Smooth muscle cell (in vitro differentiated cells): ENCODE measurements at regions not wholly inside any gene's neighbourhood (a gene's known extent, or its start where the extent isn't known, plus 50 kb on each side); places are given as distances from the start of the nearest gene placed in this dataset.
A peak's percentile ranks its signal among the peaks of the same experiment; 100 is the strongest.

Experiments
- DNase-seq: peaks from one replicate; lab custom pipeline; 2025; ENCODE audit not compliant: unreplicated experiment; lab: John Stamatoyannopoulos, UW
- H2AFZ ChIP-seq: fragments of 200-600 bp; sonication (generic); 2 replicates; pipeline ENCODE4 v1.6.0; 2016; ENCODE audit warnings: antibody characterized with exemption, low read depth, mild to moderate bottlenecking
- H3F3A ChIP-seq: fragments of 200-600 bp; sonication (generic); 2 replicates; pipeline ENCODE4 v1.6.0; 2017; ENCODE audit warnings: antibody characterized with exemption, low read depth
- H3K27ac ChIP-seq: fragments of 200-600 bp; sonication (generic); 2 replicates; pipeline ENCODE4 v1.5.1; 2016; ENCODE audit warnings: low read depth, mild to moderate bottlenecking
- H3K27me3 ChIP-seq: fragments of 200-600 bp; sonication (generic); 2 replicates; pipeline ENCODE4 v1.6.1; 2016; ENCODE audit warnings: low read depth, mild to moderate bottlenecking
- H3K36me3 ChIP-seq: fragments of 200-600 bp; sonication (generic); 2 replicates; pipeline ENCODE4 v1.5.1; 2016; ENCODE audit warnings: low read depth
- H3K4me1 ChIP-seq: fragments of 200-600 bp; sonication (generic); 2 replicates; pipeline ENCODE4 v1.5.1; 2016; ENCODE audit warnings: low read depth
- H3K4me2 ChIP-seq: fragments of 200-600 bp; sonication (generic); 2 replicates; pipeline ENCODE4 v1.6.0; 2016; ENCODE audit warnings: mild to moderate bottlenecking
- H3K4me3 ChIP-seq: fragments of 200-600 bp; sonication (generic); 2 replicates; pipeline ENCODE4 v1.5.1; 2016; ENCODE audit warnings: mild to moderate bottlenecking
- H3K79me2 ChIP-seq: fragments of 200-600 bp; sonication (generic); 2 replicates; pipeline ENCODE4 v1.6.0; 2016; ENCODE audit warnings: low read depth, mild to moderate bottlenecking
- H3K9ac ChIP-seq: fragments of 200-600 bp; sonication (generic); 2 replicates; pipeline ENCODE4 v1.6.0; 2016; ENCODE audit warnings: low read depth
- H3K9me3 ChIP-seq: fragments of 200-600 bp; sonication (generic); replicated peaks from 2 replicates; pipeline ENCODE4 v1.5.1; 2016; ENCODE audit warnings: low read depth
- H4K20me1 ChIP-seq: fragments of 200-600 bp; sonication (generic); 2 replicates; pipeline ENCODE4 v1.6.0; 2016; ENCODE audit warnings: low read depth
- WGBS: methylation state at CpG from one replicate; pipeline ENCODE4 v1.1.7; 2016; ENCODE audit warnings: low lambda C conversion rate; 5-methylcytosine and 5-hydroxymethylcytosine counted together
- TF ChIP-seq, protein P1 (sequence below): fragments of 200-600 bp; sonication (generic); IDR thresholded peaks from 2 replicates; pipeline ENCODE4 v1.5.1; 2017; ENCODE audit warnings: borderline replicate concordance, mild to moderate bottlenecking, antibody characterized with exemption; ENCODE audit not compliant: insufficient read depth, poor library complexity, severe bottlenecking

DNA sequence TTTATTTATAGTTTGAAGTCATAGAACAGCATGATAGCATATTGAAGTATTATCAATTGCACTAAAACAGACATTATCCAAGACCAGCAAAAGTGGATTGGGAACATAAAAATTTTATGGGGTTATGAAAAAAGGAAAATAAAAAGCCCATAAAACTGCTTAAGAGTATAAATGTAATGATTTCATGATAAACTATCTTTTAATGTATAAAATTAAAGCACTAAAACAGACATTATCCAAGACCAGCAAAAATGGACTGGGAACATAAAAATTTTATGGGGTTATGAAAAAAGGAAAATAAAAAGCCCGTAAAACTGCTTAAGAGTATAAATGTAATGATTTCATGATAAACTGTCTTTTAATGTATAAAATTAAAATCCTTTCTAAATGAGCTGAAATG, 119.0 kb upstream of the DAPK1 start:
- Histone ChIP-seq H3K27ac (no peak overlapping the region), H3K36me3 (no peaks in the 10 kb centered on the region), H3F3A (peaks cover 13% of the 10 kb centered on the region), H2AFZ (no peak overlapping the region), H3K4me3 (no peak overlapping the region), H4K20me1 (no peaks in the 10 kb centered on the region), H3K4me2 (no peak overlapping the region), H3K9ac (no peak overlapping the region), H3K79me2 (no peaks in the 10 kb centered on the region), H3K4me1 (peaks cover 9% of the 10 kb centered on the region), H3K9me3 (no peaks in the 10 kb centered on the region), H3K27me3 (no peaks in the 10 kb centered on the region)
- 91% methylated on average over 1 of the region's 1 CpG for WGBS
- no peak for DNase-seq
- TF ChIP-seq, protein P1, sequence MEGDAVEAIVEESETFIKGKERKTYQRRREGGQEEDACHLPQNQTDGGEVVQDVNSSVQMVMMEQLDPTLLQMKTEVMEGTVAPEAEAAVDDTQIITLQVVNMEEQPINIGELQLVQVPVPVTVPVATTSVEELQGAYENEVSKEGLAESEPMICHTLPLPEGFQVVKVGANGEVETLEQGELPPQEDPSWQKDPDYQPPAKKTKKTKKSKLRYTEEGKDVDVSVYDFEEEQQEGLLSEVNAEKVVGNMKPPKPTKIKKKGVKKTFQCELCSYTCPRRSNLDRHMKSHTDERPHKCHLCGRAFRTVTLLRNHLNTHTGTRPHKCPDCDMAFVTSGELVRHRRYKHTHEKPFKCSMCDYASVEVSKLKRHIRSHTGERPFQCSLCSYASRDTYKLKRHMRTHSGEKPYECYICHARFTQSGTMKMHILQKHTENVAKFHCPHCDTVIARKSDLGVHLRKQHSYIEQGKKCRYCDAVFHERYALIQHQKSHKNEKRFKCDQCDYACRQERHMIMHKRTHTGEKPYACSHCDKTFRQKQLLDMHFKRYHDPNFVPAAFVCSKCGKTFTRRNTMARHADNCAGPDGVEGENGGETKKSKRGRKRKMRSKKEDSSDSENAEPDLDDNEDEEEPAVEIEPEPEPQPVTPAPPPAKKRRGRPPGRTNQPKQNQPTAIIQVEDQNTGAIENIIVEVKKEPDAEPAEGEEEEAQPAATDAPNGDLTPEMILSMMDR = no peak

DNA sequence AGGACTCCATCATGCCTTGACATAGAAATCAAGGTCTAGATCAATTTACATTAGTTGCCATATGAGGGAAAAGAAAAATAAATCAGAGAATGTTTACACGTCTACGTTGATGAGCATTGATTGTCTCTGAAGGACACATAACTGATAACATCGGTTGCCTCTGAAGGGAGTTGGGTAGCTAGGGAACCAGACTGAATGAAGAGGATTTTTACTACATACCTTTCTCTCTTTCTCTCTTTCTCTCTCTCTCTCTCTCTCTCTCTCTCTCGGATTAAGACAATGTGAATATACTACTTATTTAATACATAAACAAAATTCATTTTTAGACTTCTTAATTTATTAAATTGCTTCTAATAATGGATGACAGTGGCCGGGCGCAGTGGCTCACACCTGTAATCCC, 118.4 kb upstream of the DAPK1 start:
- Histone ChIP-seq H2AFZ (no peak overlapping the region), H3K9ac (no peak overlapping the region), H3K4me2 (no peak overlapping the region), H3K27me3 (no peaks in the 10 kb centered on the region), H3K27ac (no peak overlapping the region), H3K4me3 (no peak overlapping the region), H4K20me1 (no peaks in the 10 kb centered on the region), H3K36me3 (no peaks in the 10 kb centered on the region), H3K4me1 (peaks cover 7% of the 10 kb centered on the region), H3F3A (peaks cover 13% of the 10 kb centered on the region), H3K79me2 (no peaks in the 10 kb centered on the region), H3K9me3 (no peaks in the 10 kb centered on the region)
- no peak for DNase-seq
- TF ChIP-seq, protein P1 = no peak
- WGBS = 91% methylated on average over 6 of the region's 6 CpGs

DNA sequence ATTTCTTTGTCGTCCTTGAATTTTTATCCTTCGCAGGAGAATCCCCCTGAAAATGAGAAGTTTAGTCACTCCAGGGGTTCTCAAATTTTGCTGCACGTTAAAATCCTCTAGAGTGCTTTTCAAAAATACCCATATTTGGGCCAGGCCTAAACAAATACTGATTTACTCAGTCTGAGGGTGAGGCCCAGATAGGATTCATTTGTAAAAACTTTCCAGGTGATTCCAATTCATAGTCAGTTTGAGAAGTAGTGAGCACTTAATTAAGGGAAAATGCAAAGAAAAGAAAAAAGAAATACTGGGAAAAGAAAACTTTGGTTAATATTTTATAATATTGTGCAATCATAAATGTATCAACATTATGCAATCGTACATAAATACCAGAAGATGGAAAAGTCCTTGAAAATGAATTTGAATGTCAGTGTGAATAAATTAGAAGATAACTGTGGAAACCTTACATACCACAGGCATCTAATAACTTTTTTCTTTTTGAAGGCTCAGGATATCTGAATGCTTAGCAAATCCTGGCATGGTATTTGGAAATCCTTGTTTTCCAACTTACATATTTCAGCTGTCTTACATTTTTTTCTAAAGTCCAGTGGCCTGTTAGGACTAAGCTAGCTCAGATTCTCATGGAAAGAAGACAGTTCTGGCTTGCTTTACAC, 116.5 kb upstream of the DAPK1 start:
- no peak for DNase-seq
- H2AFZ ChIP-seq = no peak overlapping the region
- H3K36me3 ChIP-seq = no peaks in the 10 kb centered on the region
- H3K79me2 ChIP-seq = no peaks in the 10 kb centered on the region
- peak overlapping the region; percentile 46 for H3K4me2 ChIP-seq
- 78% methylated on average over 4 of the region's 4 CpGs for WGBS
- H3K27me3 ChIP-seq = no peaks in the 10 kb centered on the region
- H3K4me1 ChIP-seq = peaks cover 4% of the 10 kb centered on the region
- TF ChIP-seq, protein P1 = no peak
- peaks cover 9% of the 10 kb centered on the region for H3F3A ChIP-seq
- no peak overlapping the region for H3K9ac ChIP-seq
- H3K9me3 ChIP-seq = no peaks in the 10 kb centered on the region
- H3K4me3 ChIP-seq = no peak overlapping the region
- H4K20me1 ChIP-seq = no peaks in the 10 kb centered on the region
- peak overlapping the region; percentile 60 for H3K27ac ChIP-seq

DNA sequence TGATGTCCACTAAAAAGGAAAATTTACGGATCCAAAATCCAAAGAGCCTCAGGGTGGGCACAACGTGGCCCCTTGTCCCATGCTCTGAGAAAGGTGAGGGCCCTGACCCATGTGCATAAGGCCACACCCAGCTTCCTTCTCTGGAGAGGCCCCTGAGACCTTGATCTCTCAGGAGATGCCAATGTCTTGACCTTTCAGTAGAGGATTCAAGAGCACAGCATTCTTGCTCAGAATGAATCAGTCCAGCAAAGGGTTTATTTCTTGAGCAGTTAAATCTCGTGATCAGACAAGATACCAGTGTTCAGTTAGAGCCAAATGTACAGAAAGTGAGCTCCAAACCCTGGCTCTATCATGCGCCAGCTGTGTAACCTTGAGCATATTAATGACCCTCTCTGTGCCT, 115.9 kb upstream of the DAPK1 start:
- no peak for DNase-seq
- Histone ChIP-seq H3K4me2 (peak overlapping the region; percentile 46), H3K36me3 (no peaks in the 10 kb centered on the region), H3F3A (peaks cover 9% of the 10 kb centered on the region), H3K9me3 (no peaks in the 10 kb centered on the region), H3K27ac (peak overlapping the region; percentile 60), H3K4me1 (peaks cover 4% of the 10 kb centered on the region), H4K20me1 (no peaks in the 10 kb centered on the region), H3K79me2 (no peaks in the 10 kb centered on the region), H2AFZ (peak overlapping the region; percentile 15), H3K27me3 (no peaks in the 10 kb centered on the region), H3K9ac (no peak overlapping the region), H3K4me3 (no peak overlapping the region)
- TF ChIP-seq, protein P1 = no peak
- 57% methylated on average over 4 of the region's 4 CpGs for WGBS
